ENCODE measurements at regions not wholly inside any gene's neighbourhood (a gene's known extent, or its start where the extent isn't known, plus 50 kb on each side); places are given as distances from the start of the nearest gene placed in this dataset.

DNA sequence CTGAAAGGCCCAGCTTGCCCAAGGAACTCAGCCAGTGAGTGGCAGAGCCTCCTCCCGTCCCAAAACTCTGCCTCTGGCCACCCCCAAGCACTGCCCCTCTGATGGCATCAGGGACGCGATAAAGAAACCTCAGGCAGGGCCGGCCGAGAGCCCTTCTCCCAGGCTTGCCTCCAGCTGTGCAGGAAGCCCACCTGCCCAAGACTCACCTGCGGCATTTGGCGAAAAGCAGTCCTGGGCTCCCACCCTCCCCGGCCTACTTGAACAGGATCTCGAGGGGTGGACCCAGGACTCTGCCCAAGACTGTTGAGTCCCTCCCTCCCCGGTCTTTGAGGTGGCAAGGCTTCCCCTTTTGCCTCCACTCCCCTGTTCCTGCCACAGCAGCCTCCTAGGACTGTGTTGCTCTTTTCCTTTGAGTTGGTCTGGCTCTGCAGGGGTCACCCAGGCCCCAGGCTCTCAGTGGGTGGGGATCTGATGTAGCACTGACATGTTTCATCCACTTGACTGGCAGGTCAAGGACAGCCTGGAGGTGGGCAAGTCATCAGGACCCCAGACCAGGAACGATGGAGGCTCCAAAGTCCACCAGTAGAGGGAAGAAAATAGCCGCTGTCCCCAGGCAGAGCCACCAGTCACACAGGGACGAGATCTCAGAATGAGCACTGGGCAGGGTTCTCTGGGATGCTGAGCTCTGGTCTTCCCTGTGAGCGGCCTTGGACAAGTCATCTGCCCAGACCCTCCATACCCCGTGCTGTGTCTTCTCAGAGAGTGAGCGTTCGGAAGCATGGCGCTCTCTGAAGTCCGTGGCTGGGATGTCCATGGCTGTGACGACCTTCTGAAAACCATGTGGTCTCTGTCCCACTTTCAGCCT, 111.0 kb upstream of the TNRC6C start:
- no peak for TF ChIP-seq CTCF (IDR thresholded peaks at IDR 0.05; ENCODE audit: borderline replicate concordance, control extremely low read depth, extremely low read depth, insufficient read depth, missing control alignments)
- in situ Hi-C loops (cut with MboI; ENCODE audit: low sequenced_read_pairs, unreplicated experiment): no loop called here
- no peak for DNase-seq (ENCODE audit: low spot score)

DNA sequence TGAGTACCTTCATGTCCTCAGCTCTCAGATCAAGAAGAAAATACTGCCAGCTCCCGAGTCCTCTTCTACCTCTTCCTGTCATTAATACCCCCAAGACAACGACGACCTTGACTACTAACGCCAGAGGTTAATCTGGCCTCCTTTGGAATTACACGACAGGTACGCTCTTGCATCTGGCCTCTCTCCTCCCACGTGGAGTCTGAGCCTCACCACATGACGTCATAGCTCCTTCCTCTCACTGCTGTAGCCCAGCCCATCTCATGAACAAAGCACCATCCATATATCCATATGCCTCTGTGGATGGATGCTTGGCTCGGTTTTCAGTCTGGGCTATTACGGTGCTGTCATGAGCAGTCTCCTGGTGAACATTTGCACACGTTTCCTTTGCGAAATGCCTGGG, 110.2 kb upstream of the TNRC6C start:
- TF ChIP-seq CTCF (IDR thresholded peaks at IDR 0.05; ENCODE audit: borderline replicate concordance, control extremely low read depth, extremely low read depth, insufficient read depth, missing control alignments): no peak
- DNase-seq (ENCODE audit: low spot score): no peak
- in situ Hi-C loops (cut with MboI; ENCODE audit: low sequenced_read_pairs, unreplicated experiment): no loop called here

GRCh38 chr17:77849239-77849638, 109.3 kb upstream of the TNRC6C start:
- no peak for TF ChIP-seq CTCF (IDR thresholded peaks at IDR 0.05; ENCODE audit: borderline replicate concordance, control extremely low read depth, extremely low read depth, insufficient read depth, missing control alignments)
- in situ Hi-C loops (cut with MboI; ENCODE audit: low sequenced_read_pairs, unreplicated experiment): no loop called here
- no peak for DNase-seq (ENCODE audit: low spot score)

DNA sequence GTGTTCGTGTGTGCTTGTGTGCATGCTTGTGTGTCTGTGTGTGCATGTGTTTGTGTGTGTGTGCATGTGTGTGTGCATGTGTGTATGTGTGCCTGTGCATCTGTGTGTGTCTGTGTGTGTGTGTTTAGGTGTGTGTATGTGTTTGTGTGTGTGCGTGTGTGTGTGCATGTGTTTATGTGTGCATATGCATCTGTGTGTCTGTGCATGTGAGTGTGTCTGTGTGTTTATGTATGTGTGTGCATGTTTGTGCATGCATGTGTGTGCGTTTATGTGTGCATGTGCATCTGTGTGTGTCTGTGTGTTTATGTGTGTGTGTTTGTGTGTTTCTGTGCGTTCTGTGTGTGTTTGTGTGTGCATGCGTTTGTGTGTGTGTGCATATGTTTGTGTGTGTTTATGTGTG, 106.6 kb upstream of the TNRC6C start:
- no peak for TF ChIP-seq CTCF (IDR thresholded peaks at IDR 0.05; ENCODE audit: borderline replicate concordance, control extremely low read depth, extremely low read depth, insufficient read depth, missing control alignments)
- in situ Hi-C loops (cut with MboI; ENCODE audit: low sequenced_read_pairs, unreplicated experiment): no loop called here
- DNase-seq (ENCODE audit: low spot score): no peak

DNA sequence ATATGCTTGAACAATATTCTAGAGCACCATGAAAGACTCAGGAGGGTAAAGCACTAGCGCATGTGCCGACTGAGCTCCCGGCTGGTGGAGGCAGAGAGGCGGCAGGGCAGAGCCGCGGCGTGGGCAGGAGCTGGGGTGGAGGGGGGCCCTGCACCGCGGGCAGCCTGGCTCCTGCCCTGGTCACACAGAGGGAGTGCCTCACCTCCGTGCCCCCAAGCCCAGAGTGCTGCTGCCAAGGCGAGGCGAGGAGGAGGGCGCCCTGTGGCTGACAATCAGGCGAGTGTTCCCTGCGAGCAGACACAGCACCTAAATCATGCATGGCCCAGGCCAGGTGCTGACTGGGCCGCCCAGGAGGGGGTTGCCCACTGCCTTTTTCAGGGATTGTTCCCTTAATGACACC, 105.8 kb upstream of the TNRC6C start:
- in situ Hi-C loops (cut with MboI; ENCODE audit: low sequenced_read_pairs, unreplicated experiment): no loop called here
- DNase-seq (ENCODE audit: low spot score): no peak
- TF ChIP-seq CTCF (IDR thresholded peaks at IDR 0.05; ENCODE audit: borderline replicate concordance, control extremely low read depth, extremely low read depth, insufficient read depth, missing control alignments): no peak

DNA sequence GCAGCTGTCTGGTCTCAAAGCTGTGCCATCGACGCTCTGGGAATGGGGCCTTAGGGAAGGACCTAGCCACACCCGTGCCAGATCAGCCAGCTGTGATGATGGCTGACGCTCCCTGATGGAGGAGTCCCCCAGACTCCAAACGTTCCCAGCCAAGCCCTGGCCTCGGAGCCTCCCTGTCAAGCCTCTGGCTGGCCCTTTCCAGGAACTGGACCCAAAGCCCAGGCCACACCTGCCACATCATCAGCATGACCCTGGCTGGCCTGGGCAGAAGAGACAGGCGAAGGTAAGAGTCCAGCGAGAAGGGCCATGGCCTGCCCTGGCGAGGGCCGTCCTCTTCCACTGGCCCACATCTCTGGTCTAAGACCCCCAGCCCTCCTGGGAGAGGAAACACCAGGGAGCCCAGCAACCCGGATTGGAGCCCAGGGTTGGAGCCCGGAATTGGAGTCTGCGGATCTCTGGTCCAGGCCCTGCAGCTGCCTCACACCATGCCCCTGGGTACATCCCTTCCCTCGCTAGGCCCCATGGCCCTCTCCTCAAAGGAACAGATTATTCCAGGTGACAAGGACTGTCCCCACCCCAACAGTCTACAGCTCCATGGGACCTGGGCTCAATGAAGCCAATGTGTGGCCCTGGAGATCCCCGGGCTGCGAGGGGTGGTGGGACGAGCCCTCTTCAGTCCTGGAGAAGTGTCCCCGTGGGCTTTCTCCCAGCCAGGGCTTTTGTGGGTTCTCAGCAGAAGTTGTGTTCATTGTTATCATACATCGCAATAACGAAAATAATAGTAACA, 105.1 kb upstream of the TNRC6C start:
- in situ Hi-C loops (cut with MboI; ENCODE audit: low sequenced_read_pairs, unreplicated experiment): no loop called here
- TF ChIP-seq CTCF (IDR thresholded peaks at IDR 0.05; ENCODE audit: borderline replicate concordance, control extremely low read depth, extremely low read depth, insufficient read depth, missing control alignments): no peak
- DNase-seq (ENCODE audit: low spot score): no peak
